ENCODE measurements at regions not wholly inside any gene's neighbourhood (a gene's known extent, or its start where the extent isn't known, plus 50 kb on each side); places are given as distances from the start of the nearest gene placed in this dataset.
"Not testable (repeated sequence)": the region's sequence is repeated elsewhere in the genome, so short reads cannot be mapped to it uniquely, and the experiment has no call there.

DNA sequence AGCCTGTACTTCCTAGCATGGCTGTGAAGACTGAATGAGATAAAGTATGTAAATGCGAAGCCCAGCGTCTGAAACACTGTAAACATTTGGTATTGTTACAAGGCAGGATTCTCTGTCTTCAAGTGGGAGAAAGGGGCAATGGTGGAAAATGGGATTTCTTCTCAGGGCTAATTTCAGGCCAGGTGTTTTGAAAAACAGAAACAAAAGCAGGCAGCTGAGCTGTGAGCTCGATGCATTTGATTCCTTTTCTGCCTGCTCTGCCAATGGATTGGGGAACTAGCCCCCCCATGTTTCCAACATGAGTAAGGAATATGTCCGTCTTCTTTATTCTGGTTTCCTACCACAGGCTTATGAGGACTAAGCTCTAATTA, 732.1 kb upstream of the AUTS2 start:
- H3K9me3 ChIP-seq: no peaks in the 10 kb centered on the region
- H3K4me1 ChIP-seq: no peaks in the 10 kb centered on the region
- no peaks in the 10 kb centered on the region for H3K27me3 ChIP-seq
- DNase-seq: no peak
- intact Hi-C loops (cut with DNase I): no loop called here
- TF ChIP-seq POLR2A (IDR thresholded peaks at IDR 0.05): no peak
- H3K4me3 ChIP-seq (replicated peaks in 1 of 3): no peak overlapping the region
- no peak overlapping the region for H3K27ac ChIP-seq
- H3K36me3 ChIP-seq: no peaks in the 10 kb centered on the region
- WGBS, 2 donors: 66 to 89% methylated on average over 4 of the region's 4 CpGs

DNA sequence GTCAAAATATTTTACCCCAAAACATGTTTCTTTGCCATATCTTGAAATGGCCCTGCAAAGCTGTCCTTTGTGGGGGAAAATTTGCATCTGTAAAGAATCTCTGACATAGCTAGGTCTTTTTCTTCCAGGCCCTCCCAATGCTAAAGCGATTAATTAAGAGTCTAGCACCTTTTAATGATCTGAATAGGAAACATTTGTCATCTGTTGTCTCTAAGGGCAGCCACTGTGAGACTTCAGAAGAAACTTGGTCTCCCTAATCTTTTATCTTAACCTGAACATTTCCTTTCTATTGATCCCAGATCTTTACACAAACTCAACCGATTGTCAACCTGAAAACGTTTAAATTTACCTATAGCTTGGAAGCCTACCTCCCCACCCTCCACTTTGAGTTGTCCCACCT, 731.6 kb upstream of the AUTS2 start:
- H3K4me3 ChIP-seq (replicated peaks in 1 of 3); H3K27ac ChIP-seq; H3K27me3 ChIP-seq; H3K9me3 ChIP-seq; H3K4me1 ChIP-seq; DNase-seq; intact Hi-C loops (cut with DNase I); H3K36me3 ChIP-seq: not testable (repeated sequence)
- 81 to 84% methylated on average over 3 of the region's 3 CpGs for WGBS, 2 donors

GRCh38 chr7:68868978-68869377, 729.3 kb upstream of the AUTS2 start:
- Histone ChIP-seq H3K27ac (no peak overlapping the region), H3K36me3 (no peaks in the 10 kb centered on the region), H3K27me3 (no peaks in the 10 kb centered on the region), H3K4me1 (no peaks in the 10 kb centered on the region), H3K4me3 (replicated peaks in 1 of 3) (no peak overlapping the region), H3K9me3 (no peaks in the 10 kb centered on the region)
- 51 to 92% methylated on average over 2 to 6 of the region's 6 CpGs for WGBS, 2 donors
- intact Hi-C loops (cut with DNase I): no loop called here
- no peak for DNase-seq
- TF ChIP-seq, protein P1, sequence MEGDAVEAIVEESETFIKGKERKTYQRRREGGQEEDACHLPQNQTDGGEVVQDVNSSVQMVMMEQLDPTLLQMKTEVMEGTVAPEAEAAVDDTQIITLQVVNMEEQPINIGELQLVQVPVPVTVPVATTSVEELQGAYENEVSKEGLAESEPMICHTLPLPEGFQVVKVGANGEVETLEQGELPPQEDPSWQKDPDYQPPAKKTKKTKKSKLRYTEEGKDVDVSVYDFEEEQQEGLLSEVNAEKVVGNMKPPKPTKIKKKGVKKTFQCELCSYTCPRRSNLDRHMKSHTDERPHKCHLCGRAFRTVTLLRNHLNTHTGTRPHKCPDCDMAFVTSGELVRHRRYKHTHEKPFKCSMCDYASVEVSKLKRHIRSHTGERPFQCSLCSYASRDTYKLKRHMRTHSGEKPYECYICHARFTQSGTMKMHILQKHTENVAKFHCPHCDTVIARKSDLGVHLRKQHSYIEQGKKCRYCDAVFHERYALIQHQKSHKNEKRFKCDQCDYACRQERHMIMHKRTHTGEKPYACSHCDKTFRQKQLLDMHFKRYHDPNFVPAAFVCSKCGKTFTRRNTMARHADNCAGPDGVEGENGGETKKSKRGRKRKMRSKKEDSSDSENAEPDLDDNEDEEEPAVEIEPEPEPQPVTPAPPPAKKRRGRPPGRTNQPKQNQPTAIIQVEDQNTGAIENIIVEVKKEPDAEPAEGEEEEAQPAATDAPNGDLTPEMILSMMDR (IDR thresholded peaks at IDR 0.05): no peak
- no peak for TF ChIP-seq POLR2A (IDR thresholded peaks at IDR 0.05)

GRCh38 chr7:68873616-68874015, 724.7 kb upstream of the AUTS2 start:
- Histone ChIP-seq H3K36me3 (no peaks in the 10 kb centered on the region), H3K4me1 (no peaks in the 10 kb centered on the region), H3K27ac (no peak overlapping the region), H3K27me3 (no peaks in the 10 kb centered on the region), H3K4me3 (replicated peaks in 1 of 3) (no peak overlapping the region), H3K9me3 (no peaks in the 10 kb centered on the region)
- intact Hi-C loops (cut with DNase I): no loop called here
- DNase-seq: no peak
- TF ChIP-seq, protein P1 (IDR thresholded peaks at IDR 0.05): no peak
- TF ChIP-seq POLR2A (IDR thresholded peaks at IDR 0.05): no peak
- 81 to 84% methylated on average over 5 of the region's 5 CpGs for whole genome bisulfite sequencing, 2 donors

- no peaks in the 10 kb centered on the region for H3K27me3 ChIP-seq
- no peak for TF ChIP-seq POLR2A (IDR thresholded peaks at IDR 0.05)
- TF ChIP-seq, protein P1 (IDR thresholded peaks at IDR 0.05): no peak
- intact Hi-C loops (cut with DNase I): no loop called here
- no peaks in the 10 kb centered on the region for H3K36me3 ChIP-seq
- no peaks in the 10 kb centered on the region for H3K9me3 ChIP-seq
- DNase-seq: no peak
- H3K4me1 ChIP-seq: no peaks in the 10 kb centered on the region
- H3K4me3 ChIP-seq (replicated peaks in 1 of 3): no peak overlapping the region
- H3K27ac ChIP-seq: no peak overlapping the region
- WGBS, 2 donors: 88 to 95% methylated on average over 2 of the region's 2 CpGs
These were observed 722.4 kb upstream of the AUTS2 start for GRCh38 chr7:68875857-68876256.

GRCh38 chr7:68887116-68887515, 711.2 kb upstream of the AUTS2 start:
- intact Hi-C loops (cut with DNase I): not testable (repeated sequence)
- WGBS, 2 donors: 97 to 98% methylated on average over 1 of the region's 1 CpG

GRCh38 chr7:68888971-68889385, 709.3 kb upstream of the AUTS2 start:
- Histone ChIP-seq H3K9me3 (no peaks in the 10 kb centered on the region), H3K27ac (no peak overlapping the region), H3K4me1 (no peaks in the 10 kb centered on the region), H3K27me3 (no peaks in the 10 kb centered on the region), H3K4me3 (replicated peaks in 1 of 3) (no peak overlapping the region), H3K36me3 (no peaks in the 10 kb centered on the region)
- no peak for TF ChIP-seq POLR2A (IDR thresholded peaks at IDR 0.05)
- TF ChIP-seq, protein P1 (IDR thresholded peaks at IDR 0.05): no peak
- 53 to 69% methylated on average over 3 of the region's 3 CpGs for WGBS, 2 donors
- no peak for DNase-seq
- intact Hi-C loops (cut with DNase I): no loop called here

More at GRCh38 chr7:68887116-68887515, 711.2 kb upstream of the AUTS2 start:
- H3K27me3 ChIP-seq; DNase-seq; H3K27ac ChIP-seq; H3K9me3 ChIP-seq; H3K4me3 ChIP-seq (replicated peaks in 1 of 3); H3K4me1 ChIP-seq; H3K36me3 ChIP-seq: not testable (repeated sequence)
